ENCODE measurements at regions not wholly inside any gene's neighbourhood (a gene's known extent, or its start where the extent isn't known, plus 50 kb on each side); places are given as distances from the start of the nearest gene placed in this dataset.

GRCh38 chr10:108180878-108181277, 1016.4 kb upstream of the SORCS1 start:
- H3K27me3 ChIP-seq (ENCODE audit: control insufficient read depth, insufficient read depth, low read length): no peaks in the 10 kb centered on the region
- no peak overlapping the region for H3K4me3 ChIP-seq (ENCODE audit: low read depth, low read length)
- no peak for DNase-seq (ENCODE audit: low read depth)
- TF ChIP-seq, protein P1, sequence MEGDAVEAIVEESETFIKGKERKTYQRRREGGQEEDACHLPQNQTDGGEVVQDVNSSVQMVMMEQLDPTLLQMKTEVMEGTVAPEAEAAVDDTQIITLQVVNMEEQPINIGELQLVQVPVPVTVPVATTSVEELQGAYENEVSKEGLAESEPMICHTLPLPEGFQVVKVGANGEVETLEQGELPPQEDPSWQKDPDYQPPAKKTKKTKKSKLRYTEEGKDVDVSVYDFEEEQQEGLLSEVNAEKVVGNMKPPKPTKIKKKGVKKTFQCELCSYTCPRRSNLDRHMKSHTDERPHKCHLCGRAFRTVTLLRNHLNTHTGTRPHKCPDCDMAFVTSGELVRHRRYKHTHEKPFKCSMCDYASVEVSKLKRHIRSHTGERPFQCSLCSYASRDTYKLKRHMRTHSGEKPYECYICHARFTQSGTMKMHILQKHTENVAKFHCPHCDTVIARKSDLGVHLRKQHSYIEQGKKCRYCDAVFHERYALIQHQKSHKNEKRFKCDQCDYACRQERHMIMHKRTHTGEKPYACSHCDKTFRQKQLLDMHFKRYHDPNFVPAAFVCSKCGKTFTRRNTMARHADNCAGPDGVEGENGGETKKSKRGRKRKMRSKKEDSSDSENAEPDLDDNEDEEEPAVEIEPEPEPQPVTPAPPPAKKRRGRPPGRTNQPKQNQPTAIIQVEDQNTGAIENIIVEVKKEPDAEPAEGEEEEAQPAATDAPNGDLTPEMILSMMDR (IDR thresholded peaks at IDR 0.05; ENCODE audit: insufficient read depth, low read length, poor library complexity, severe bottlenecking): no peak
- H3K36me3 ChIP-seq (ENCODE audit: control insufficient read depth, insufficient read depth, low read length): no peaks in the 10 kb centered on the region

GRCh38 chr10:108169846-108170245, 1005.3 kb upstream of the SORCS1 start:
- TF ChIP-seq, protein P1 (IDR thresholded peaks at IDR 0.05; ENCODE audit: insufficient read depth, low read length, poor library complexity, severe bottlenecking): no peak
- H3K27me3 ChIP-seq (ENCODE audit: control insufficient read depth, insufficient read depth, low read length): no peaks in the 10 kb centered on the region
- DNase-seq (ENCODE audit: low read depth): no peak
- no peaks in the 10 kb centered on the region for H3K36me3 ChIP-seq (ENCODE audit: control insufficient read depth, insufficient read depth, low read length)
- H3K4me3 ChIP-seq (ENCODE audit: low read depth, low read length): no peak overlapping the region

GRCh38 chr10:108167766-108168165, 1003.3 kb upstream of the SORCS1 start:
- Histone ChIP-seq H3K27me3 (ENCODE audit: control insufficient read depth, insufficient read depth, low read length) (no peaks in the 10 kb centered on the region), H3K36me3 (ENCODE audit: control insufficient read depth, insufficient read depth, low read length) (no peaks in the 10 kb centered on the region), H3K4me3 (ENCODE audit: low read depth, low read length) (no peak overlapping the region)
- no peak for DNase-seq (ENCODE audit: low read depth)
- TF ChIP-seq, protein P1 (IDR thresholded peaks at IDR 0.05; ENCODE audit: insufficient read depth, low read length, poor library complexity, severe bottlenecking): no peak

DNA sequence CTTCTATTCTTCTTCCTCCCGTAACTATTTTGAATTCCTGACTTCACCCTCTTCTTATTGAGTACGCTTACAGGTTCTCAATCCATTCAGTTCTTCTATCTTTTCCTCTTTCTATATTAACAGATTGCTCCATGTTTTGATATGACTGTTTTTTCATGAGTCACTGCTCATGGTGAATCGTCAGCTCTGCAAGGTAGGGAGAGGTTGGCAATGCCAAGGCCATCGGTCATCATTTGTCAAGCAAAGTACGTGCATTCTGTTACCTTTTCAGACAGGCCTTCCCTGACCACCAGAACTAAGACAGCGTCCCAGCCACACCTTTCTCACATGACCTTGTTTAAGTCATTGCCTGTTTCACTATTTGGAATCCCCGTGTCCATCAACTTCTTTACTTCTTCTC, 1001.9 kb upstream of the SORCS1 start:
- Histone ChIP-seq H3K4me3 (ENCODE audit: low read depth, low read length) (no peak overlapping the region), H3K36me3 (ENCODE audit: control insufficient read depth, insufficient read depth, low read length) (no peaks in the 10 kb centered on the region), H3K27me3 (ENCODE audit: control insufficient read depth, insufficient read depth, low read length) (no peaks in the 10 kb centered on the region)
- TF ChIP-seq, protein P1 (IDR thresholded peaks at IDR 0.05; ENCODE audit: insufficient read depth, low read length, poor library complexity, severe bottlenecking): no peak
- DNase-seq (ENCODE audit: low read depth): no peak

DNA sequence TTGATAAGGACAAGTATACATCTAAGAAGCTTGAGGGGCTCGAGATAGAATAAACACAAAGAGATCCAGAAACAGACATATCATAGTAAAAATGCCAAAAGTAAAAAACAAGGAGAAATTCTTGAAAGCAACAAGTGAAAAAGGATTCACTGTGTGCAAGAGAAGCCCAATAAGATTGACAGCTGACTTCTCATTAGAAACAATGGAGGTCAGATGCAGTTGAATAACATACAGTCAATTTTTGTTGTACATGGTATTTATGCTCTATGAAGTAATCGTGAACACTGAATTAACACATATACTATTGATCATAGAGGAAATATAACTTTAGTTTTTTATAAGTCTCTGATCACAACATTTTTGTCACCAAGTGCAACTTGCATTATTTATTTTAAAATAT, 982.8 kb upstream of the SORCS1 start:
- TF ChIP-seq, protein P1 (IDR thresholded peaks at IDR 0.05; ENCODE audit: insufficient read depth, low read length, poor library complexity, severe bottlenecking): no peak
- no peak for DNase-seq (ENCODE audit: low read depth)
- no peaks in the 10 kb centered on the region for H3K36me3 ChIP-seq (ENCODE audit: control insufficient read depth, insufficient read depth, low read length)
- H3K27me3 ChIP-seq (ENCODE audit: control insufficient read depth, insufficient read depth, low read length): no peaks in the 10 kb centered on the region
- H3K4me3 ChIP-seq (ENCODE audit: low read depth, low read length): no peak overlapping the region

DNA sequence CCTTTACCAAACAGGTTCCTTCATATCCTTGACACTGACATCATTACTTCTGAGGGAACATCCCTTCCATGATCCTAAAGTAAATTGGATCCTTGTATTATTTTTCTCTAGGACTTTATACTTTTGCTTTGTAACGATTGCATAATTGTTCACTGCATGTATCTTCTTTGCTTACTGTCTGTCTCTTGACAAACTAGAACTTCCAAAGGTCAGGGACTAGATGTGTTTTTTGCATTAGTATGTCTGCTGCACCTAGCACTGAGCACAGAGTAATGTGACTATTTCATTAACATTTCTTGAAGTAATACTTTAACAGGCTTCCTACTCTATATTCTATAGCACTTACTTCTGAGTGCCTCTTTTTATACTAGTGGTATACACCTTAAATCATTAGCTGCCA, 976.6 kb upstream of the SORCS1 start:
- no peaks in the 10 kb centered on the region for H3K36me3 ChIP-seq (ENCODE audit: control insufficient read depth, insufficient read depth, low read length)
- TF ChIP-seq, protein P1 (IDR thresholded peaks at IDR 0.05; ENCODE audit: insufficient read depth, low read length, poor library complexity, severe bottlenecking): no peak
- H3K4me3 ChIP-seq (ENCODE audit: low read depth, low read length): no peak overlapping the region
- no peaks in the 10 kb centered on the region for H3K27me3 ChIP-seq (ENCODE audit: control insufficient read depth, insufficient read depth, low read length)
- no peak for DNase-seq (ENCODE audit: low read depth)
